ENCODE measurements at regions not wholly inside any gene's neighbourhood (a gene's known extent, or its start where the extent isn't known, plus 50 kb on each side); places are given as distances from the start of the nearest gene placed in this dataset.

DNA sequence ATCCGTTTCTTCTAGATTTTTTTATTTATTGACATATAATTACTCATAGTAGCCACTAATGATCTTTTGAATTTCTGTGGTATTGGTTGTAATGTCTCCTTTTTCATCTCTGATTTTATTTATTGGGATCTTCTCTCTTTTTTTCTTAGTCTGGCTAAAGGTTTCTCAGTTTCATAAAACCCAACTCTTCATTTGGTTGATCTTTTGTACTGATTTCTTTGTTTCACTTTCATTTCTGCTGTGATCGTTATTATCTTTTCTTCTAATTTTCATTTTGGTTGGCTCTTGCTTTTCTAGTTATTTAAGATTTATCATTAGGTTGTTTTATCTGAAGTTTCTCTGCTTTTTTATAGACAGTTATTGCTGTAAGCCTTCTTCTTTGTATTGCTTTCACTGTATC is 463.6 kb upstream of the CRIM1 start:
- no peak for DNase-seq (ENCODE audit: low spot score)
- Histone ChIP-seq H3K9me3 (ENCODE audit: low read length) (no peaks in the 10 kb centered on the region), H4K20me1 (ENCODE audit: insufficient read depth, low read length) (no peaks in the 10 kb centered on the region), H3K4me3 (ENCODE audit: low read depth, low read length, poor library complexity, severe bottlenecking) (no peak overlapping the region), H3K79me2 (ENCODE audit: insufficient read depth, low read depth, low read length) (no peaks in the 10 kb centered on the region), H3K4me1 (ENCODE audit: insufficient read depth, low read length, poor library complexity, severe bottlenecking) (no peaks in the 10 kb centered on the region), H3K4me2 (ENCODE audit: low read length) (peak overlapping the region; percentile 22; the same call in 1 of the 2 replicates), H3K27ac (ENCODE audit: low read depth, low read length, poor library complexity, severe bottlenecking) (no peak overlapping the region), H3K9me2 (ENCODE audit: insufficient read depth, low read length) (no peaks in the 10 kb centered on the region), H3K36me3 (ENCODE audit: insufficient read depth, low read length) (no peaks in the 10 kb centered on the region), H2AFZ (ENCODE audit: low read length) (no peak overlapping the region)
- no TSS peak for BruUV-seq (replicated peaks)
- POLR2A ChIA-PET, result interaction anchor here (1.0 kb wide), 1 partner anchor 10 kb away, joined by 3 read pairs; no protein-coding TSS in a partner anchor
- intact Hi-C loops (cut with micrococcal nuclease; ENCODE audit: unreplicated experiment), result no loop called here
- CTCF ChIA-PET (ENCODE audit: unreplicated experiment), result no interaction called here
- no peak for TF ChIP-seq EZH2phosphoT487 (IDR thresholded peaks at IDR 0.05; ENCODE audit: borderline replicate concordance, low read depth, low read length)
- TF ChIP-seq, protein P1, sequence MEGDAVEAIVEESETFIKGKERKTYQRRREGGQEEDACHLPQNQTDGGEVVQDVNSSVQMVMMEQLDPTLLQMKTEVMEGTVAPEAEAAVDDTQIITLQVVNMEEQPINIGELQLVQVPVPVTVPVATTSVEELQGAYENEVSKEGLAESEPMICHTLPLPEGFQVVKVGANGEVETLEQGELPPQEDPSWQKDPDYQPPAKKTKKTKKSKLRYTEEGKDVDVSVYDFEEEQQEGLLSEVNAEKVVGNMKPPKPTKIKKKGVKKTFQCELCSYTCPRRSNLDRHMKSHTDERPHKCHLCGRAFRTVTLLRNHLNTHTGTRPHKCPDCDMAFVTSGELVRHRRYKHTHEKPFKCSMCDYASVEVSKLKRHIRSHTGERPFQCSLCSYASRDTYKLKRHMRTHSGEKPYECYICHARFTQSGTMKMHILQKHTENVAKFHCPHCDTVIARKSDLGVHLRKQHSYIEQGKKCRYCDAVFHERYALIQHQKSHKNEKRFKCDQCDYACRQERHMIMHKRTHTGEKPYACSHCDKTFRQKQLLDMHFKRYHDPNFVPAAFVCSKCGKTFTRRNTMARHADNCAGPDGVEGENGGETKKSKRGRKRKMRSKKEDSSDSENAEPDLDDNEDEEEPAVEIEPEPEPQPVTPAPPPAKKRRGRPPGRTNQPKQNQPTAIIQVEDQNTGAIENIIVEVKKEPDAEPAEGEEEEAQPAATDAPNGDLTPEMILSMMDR (conservative IDR thresholded peaks at IDR 0.05; ENCODE audit: low read length), result no peak

DNA sequence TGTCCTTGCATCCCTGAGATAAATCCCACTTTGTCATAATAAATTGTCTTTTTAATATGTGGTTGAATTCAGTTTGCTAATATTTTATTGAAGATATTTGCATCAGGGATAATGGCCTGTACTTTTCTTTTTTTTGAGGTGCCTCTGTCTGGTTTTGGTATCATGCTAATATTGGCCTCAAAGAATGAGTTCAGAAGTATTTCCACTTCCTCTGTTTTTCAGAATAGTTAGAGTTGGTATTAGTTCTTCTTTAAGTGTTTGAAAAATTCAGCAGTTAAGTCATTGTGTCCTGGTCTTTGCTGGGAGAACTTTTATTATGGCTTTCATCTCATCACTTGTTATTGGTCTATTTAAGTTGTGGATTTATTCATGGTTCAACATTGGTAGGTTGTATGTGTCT is 464.1 kb upstream of the CRIM1 start:
- Histone ChIP-seq H3K4me3 (ENCODE audit: low read depth, low read length, poor library complexity, severe bottlenecking) (no peak overlapping the region), H4K20me1 (ENCODE audit: insufficient read depth, low read length) (no peaks in the 10 kb centered on the region), H3K4me1 (ENCODE audit: insufficient read depth, low read length, poor library complexity, severe bottlenecking) (no peaks in the 10 kb centered on the region), H3K9me3 (ENCODE audit: low read length) (no peaks in the 10 kb centered on the region), H3K9me2 (ENCODE audit: insufficient read depth, low read length) (no peaks in the 10 kb centered on the region), H3K79me2 (ENCODE audit: insufficient read depth, low read depth, low read length) (no peaks in the 10 kb centered on the region), H3K36me3 (ENCODE audit: insufficient read depth, low read length) (no peaks in the 10 kb centered on the region), H3K27ac (ENCODE audit: low read depth, low read length, poor library complexity, severe bottlenecking) (no peak overlapping the region), H3K4me2 (ENCODE audit: low read length) (no peak overlapping the region), H2AFZ (ENCODE audit: low read length) (no peak overlapping the region)
- intact Hi-C loops (cut with micrococcal nuclease; ENCODE audit: unreplicated experiment), result no loop called here
- no peak for DNase-seq (ENCODE audit: low spot score)
- POLR2A ChIA-PET, result no interaction called here
- TF ChIP-seq, protein P1 (conservative IDR thresholded peaks at IDR 0.05; ENCODE audit: low read length), result no peak
- TF ChIP-seq EZH2phosphoT487 (IDR thresholded peaks at IDR 0.05; ENCODE audit: borderline replicate concordance, low read depth, low read length), result no peak
- CTCF ChIA-PET (ENCODE audit: unreplicated experiment), result no interaction called here
- BruUV-seq (replicated peaks), result no TSS peak

DNA sequence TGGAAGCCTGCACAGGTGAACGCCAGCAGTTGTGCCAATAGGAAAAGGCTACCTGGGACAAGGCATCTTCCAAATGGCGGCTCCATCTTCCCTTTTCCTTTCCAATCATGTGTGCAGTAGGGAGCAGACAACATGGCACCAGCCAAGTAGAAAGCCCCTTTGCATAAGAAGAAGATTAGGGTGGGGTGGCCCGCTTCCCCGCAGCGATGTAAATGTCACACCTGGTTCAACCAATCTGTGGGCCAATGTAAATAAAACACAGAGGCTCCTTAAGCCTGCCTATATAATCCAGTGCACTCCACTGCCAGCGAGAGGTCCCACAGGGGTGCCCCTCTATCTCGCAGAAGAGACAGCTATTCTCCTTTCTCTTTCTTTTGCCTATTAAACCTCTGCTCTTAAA is 468.4 kb upstream of the CRIM1 start:
- no peak for DNase-seq (ENCODE audit: low spot score)
- H3K4me1 ChIP-seq (ENCODE audit: insufficient read depth, low read length, poor library complexity, severe bottlenecking), result no peaks in the 10 kb centered on the region
- BruUV-seq (replicated peaks), result no TSS peak
- no peaks in the 10 kb centered on the region for H3K9me3 ChIP-seq (ENCODE audit: low read length)
- CTCF ChIA-PET (ENCODE audit: unreplicated experiment), result no interaction called here
- no peak for TF ChIP-seq EZH2phosphoT487 (IDR thresholded peaks at IDR 0.05; ENCODE audit: borderline replicate concordance, low read depth, low read length)
- TF ChIP-seq, protein P1 (conservative IDR thresholded peaks at IDR 0.05; ENCODE audit: low read length), result no peak
- no peaks in the 10 kb centered on the region for H3K79me2 ChIP-seq (ENCODE audit: insufficient read depth, low read depth, low read length)
- H2AFZ ChIP-seq (ENCODE audit: low read length), result no peak overlapping the region
- H3K4me3 ChIP-seq (ENCODE audit: low read depth, low read length, poor library complexity, severe bottlenecking), result no peak overlapping the region
- no peak overlapping the region for H3K27ac ChIP-seq (ENCODE audit: low read depth, low read length, poor library complexity, severe bottlenecking)
- no peak overlapping the region for H3K4me2 ChIP-seq (ENCODE audit: low read length)
- intact Hi-C loops (cut with micrococcal nuclease; ENCODE audit: unreplicated experiment), result no loop called here
- H4K20me1 ChIP-seq (ENCODE audit: insufficient read depth, low read length), result no peaks in the 10 kb centered on the region
- POLR2A ChIA-PET, result no interaction called here
- no peaks in the 10 kb centered on the region for H3K36me3 ChIP-seq (ENCODE audit: insufficient read depth, low read length)
- no peaks in the 10 kb centered on the region for H3K9me2 ChIP-seq (ENCODE audit: insufficient read depth, low read length)

Measured in OCI-LY7 (cell line).